ENCODE measurements at regions not wholly inside any gene's neighbourhood (a gene's known extent, or its start where the extent isn't known, plus 50 kb on each side); places are given as distances from the start of the nearest gene placed in this dataset.

- no TSS peak for BruUV-seq (replicated peaks)
- H3K9ac ChIP-seq (ENCODE audit: low read length) = no peak overlapping the region
- POLR2A ChIA-PET (ENCODE audit: unreplicated experiment) = no interaction called here
Measured at GRCh38 chr6:93040375-93040774, 379.0 kb downstream of the EPHA7 start.

GRCh38 chr6:93036835-93037234, 382.5 kb downstream of the EPHA7 start:
- H3K4me3 ChIP-seq (ENCODE audit: low read length) = no peak overlapping the region
- H3K4me1 ChIP-seq (ENCODE audit: insufficient read depth, low read length) = no peaks in the 10 kb centered on the region
- H3K27me3 ChIP-seq (ENCODE audit: low read length) = no peaks in the 10 kb centered on the region
- no peaks in the 10 kb centered on the region for H3F3A ChIP-seq (ENCODE audit: low read length, unreplicated experiment)
- POLR2A ChIA-PET (ENCODE audit: unreplicated experiment) = no interaction called here
- no peaks in the 10 kb centered on the region for H3K9me2 ChIP-seq (replicated peaks; ENCODE audit: low read length)
- DNase-seq = peak; percentile 18
- no peak overlapping the region for H3K27ac ChIP-seq (ENCODE audit: low read length)
- peak; percentile 55; the same call in 1 of the 2 replicates for ATAC-seq
- H3K9me3 ChIP-seq (ENCODE audit: low read length) = no peaks in the 10 kb centered on the region
- intact Hi-C loops (cut with micrococcal nuclease) = loop anchor here (1.0 to 5.0 kb wide), 2 partner anchors 225 to 387 kb away; no protein-coding TSS in a partner anchor
- BruUV-seq (replicated peaks) = no TSS peak
- no peaks in the 10 kb centered on the region for H3K79me2 ChIP-seq (ENCODE audit: low read length)
- no peak overlapping the region for H2AFZ ChIP-seq (ENCODE audit: low read length)
- H4K20me1 ChIP-seq (ENCODE audit: low read length) = no peaks in the 10 kb centered on the region
- H3K36me3 ChIP-seq (ENCODE audit: low read depth, low read length) = no peaks in the 10 kb centered on the region
- no peak overlapping the region for H3K9ac ChIP-seq (ENCODE audit: low read length)
- CTCF ChIA-PET = no interaction called here
- TF ChIP-seq CTCF (conservative IDR thresholded peaks at IDR 0.05; ENCODE audit: low read depth, low read length) (peak; percentile 48), EZH2 (IDR thresholded peaks at IDR 0.05; ENCODE audit: low read length, unreplicated experiment) (no peak), EZH2phosphoT487 (IDR thresholded peaks at IDR 0.05; ENCODE audit: borderline replicate concordance, low read length) (no peak)
- no peak overlapping the region for H3K4me2 ChIP-seq (ENCODE audit: low read length)

More at GRCh38 chr6:93040375-93040774, 379.0 kb downstream of the EPHA7 start:
- Histone ChIP-seq H3K79me2 (ENCODE audit: low read length) (no peaks in the 10 kb centered on the region), H3K4me1 (ENCODE audit: insufficient read depth, low read length) (no peaks in the 10 kb centered on the region), H2AFZ (ENCODE audit: low read length) (no peak overlapping the region), H3K9me3 (ENCODE audit: low read length) (no peaks in the 10 kb centered on the region), H4K20me1 (ENCODE audit: low read length) (no peaks in the 10 kb centered on the region), H3K36me3 (ENCODE audit: low read depth, low read length) (no peaks in the 10 kb centered on the region), H3K27me3 (ENCODE audit: low read length) (no peaks in the 10 kb centered on the region), H3F3A (ENCODE audit: low read length, unreplicated experiment) (no peaks in the 10 kb centered on the region), H3K4me2 (ENCODE audit: low read length) (no peak overlapping the region), H3K27ac (ENCODE audit: low read length) (peak overlapping the region; percentile 25; the same call in 1 of the 2 replicates), H3K4me3 (ENCODE audit: low read length) (no peak overlapping the region), H3K9me2 (replicated peaks; ENCODE audit: low read length) (no peaks in the 10 kb centered on the region)
- ATAC-seq (peak; percentile 43; the same call in 1 of the 2 replicates), DNase-seq (peak; percentile 28)
- intact Hi-C loops (cut with micrococcal nuclease) = loop anchor here (10.0 kb wide), 2 partner anchors 204 to 264 kb away; no protein-coding TSS in a partner anchor
- CTCF ChIA-PET = no interaction called here
- TF ChIP-seq EZH2phosphoT487 (IDR thresholded peaks at IDR 0.05; ENCODE audit: borderline replicate concordance, low read length) (no peak), EZH2 (IDR thresholded peaks at IDR 0.05; ENCODE audit: low read length, unreplicated experiment) (no peak), CTCF (conservative IDR thresholded peaks at IDR 0.05; ENCODE audit: low read depth, low read length) (no peak)

DNA sequence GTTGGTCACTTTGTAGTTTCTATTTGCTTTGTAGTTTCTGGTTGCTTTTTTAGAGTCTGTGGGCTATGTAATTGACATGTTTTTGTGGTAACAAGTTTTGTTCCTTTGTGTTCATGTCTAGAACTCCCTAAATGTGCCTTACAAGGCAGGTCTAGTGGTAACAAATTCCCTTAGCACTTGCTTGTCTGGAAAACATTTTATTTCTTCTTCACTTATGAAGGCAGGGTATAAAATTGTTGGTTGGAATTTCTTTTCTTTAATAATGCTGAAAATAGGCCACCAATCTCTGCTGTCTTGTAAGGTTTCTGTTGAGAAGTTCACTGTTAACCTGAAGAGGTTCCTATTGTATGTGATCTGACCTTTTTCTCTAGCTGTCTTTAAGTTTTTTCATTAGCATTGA, 383.6 kb downstream of the EPHA7 start:
- intact Hi-C loops (cut with micrococcal nuclease) = loop anchor here (1.0 to 5.0 kb wide), 2 partner anchors 227 to 389 kb away; no protein-coding TSS in a partner anchor

More for the DNA sequence above, 383.6 kb downstream of the EPHA7 start:
- ChIA-PET POLR2A (ENCODE audit: unreplicated experiment) (no interaction called here), CTCF (no interaction called here)
- BruUV-seq (replicated peaks) = no TSS peak
- H3K36me3 ChIP-seq (ENCODE audit: low read depth, low read length) = no peaks in the 10 kb centered on the region
- no peaks in the 10 kb centered on the region for H4K20me1 ChIP-seq (ENCODE audit: low read length)
- no peak overlapping the region for H3K27ac ChIP-seq (ENCODE audit: low read length)
- H3K4me3 ChIP-seq (ENCODE audit: low read length) = no peak overlapping the region
- H3K9me3 ChIP-seq (ENCODE audit: low read length) = no peaks in the 10 kb centered on the region
- H3K79me2 ChIP-seq (ENCODE audit: low read length) = no peaks in the 10 kb centered on the region
- H2AFZ ChIP-seq (ENCODE audit: low read length) = no peak overlapping the region
- no peaks in the 10 kb centered on the region for H3K9me2 ChIP-seq (replicated peaks; ENCODE audit: low read length)
- H3K27me3 ChIP-seq (ENCODE audit: low read length) = no peaks in the 10 kb centered on the region
- H3K9ac ChIP-seq (ENCODE audit: low read length) = no peak overlapping the region
- TF ChIP-seq EZH2phosphoT487 (IDR thresholded peaks at IDR 0.05; ENCODE audit: borderline replicate concordance, low read length) (no peak), CTCF (conservative IDR thresholded peaks at IDR 0.05; ENCODE audit: low read depth, low read length) (no peak), EZH2 (IDR thresholded peaks at IDR 0.05; ENCODE audit: low read length, unreplicated experiment) (no peak)
- H3K4me2 ChIP-seq (ENCODE audit: low read length) = no peak overlapping the region
- no peaks in the 10 kb centered on the region for H3K4me1 ChIP-seq (ENCODE audit: insufficient read depth, low read length)
- ATAC-seq (no peak), DNase-seq (no peak)
- no peaks in the 10 kb centered on the region for H3F3A ChIP-seq (ENCODE audit: low read length, unreplicated experiment)

Data from PC-3 (cell line).